ENCODE measurements at regions not wholly inside any gene's neighbourhood (a gene's known extent, or its start where the extent isn't known, plus 50 kb on each side); places are given as distances from the start of the nearest gene placed in this dataset.
"Not testable (repeated sequence)": the region's sequence is repeated elsewhere in the genome, so short reads cannot be mapped to it uniquely, and the experiment has no call there.

DNA sequence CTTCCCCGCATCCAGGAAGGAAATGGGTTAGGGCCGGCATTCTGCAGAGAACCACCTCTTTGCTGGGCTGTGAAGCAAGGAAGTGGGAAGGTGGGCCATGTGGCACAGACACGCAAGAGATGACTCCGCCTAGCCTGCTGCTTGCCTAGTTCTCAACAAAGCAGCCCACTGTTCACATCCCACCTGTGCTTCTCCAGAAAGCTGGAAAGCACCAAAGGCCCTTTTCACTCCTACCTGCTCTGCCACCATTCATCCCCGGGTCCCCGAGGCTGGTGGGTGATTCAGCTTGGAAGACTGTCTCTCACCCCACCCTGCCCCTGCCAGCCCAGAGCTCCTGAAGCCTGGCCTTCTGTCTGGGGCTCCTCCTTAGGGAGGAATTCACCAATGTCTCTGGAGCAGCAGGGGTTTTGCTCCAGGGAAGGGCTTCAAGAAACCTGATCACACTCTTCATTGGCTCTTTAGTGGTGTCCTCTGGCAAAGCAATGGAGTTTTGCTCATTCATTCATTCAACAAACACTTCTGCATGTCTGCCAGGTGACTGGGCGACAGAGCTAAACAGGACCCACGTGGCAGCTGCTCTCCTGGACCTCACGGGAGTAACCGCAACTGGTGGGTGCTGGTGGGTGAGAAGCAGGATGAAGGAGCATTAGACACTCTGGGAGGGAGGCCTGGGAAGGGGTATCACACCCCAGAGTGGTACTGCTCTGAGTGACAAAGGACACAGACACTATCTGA lies 145.4 kb upstream of the TLE3 start:
- DNase-seq, result no peak

DNA sequence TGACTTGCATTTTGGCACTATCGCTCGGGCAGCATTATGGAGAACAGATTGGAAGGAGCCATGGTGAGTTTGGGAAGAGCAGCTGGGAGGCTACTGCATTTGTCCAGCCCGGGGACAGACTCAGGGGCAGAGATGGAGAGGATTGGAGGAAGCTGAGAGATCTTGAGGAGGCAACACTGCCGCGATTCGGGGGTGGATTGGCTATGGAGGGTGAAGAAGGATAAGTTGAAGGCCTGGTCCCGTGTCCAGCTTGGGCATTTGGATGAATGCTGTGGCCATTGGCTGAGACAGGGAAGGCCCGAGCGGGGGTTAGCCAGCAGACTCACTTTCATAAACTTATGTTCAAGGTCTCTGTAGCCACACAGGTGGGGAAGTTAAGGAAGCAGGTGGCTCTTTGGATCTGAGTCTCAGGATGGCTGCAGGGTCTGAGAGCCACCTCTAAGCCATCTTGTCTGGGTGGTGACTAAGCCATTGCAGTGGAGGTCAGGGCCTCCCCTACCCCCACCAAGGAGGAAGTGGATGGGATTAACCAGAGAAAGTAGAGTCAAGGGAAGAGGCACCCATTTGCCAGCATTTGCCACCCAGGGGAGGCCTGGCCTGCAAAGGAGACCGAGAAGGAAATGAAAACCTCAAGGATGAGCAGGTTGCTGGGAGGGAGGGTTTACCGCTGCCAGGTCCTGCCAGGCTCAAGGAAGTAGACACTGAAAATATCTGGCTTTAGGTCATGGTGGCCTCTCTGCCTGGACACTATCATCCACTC lies 144.0 kb upstream of the TLE3 start:
- no peak for DNase-seq

DNA sequence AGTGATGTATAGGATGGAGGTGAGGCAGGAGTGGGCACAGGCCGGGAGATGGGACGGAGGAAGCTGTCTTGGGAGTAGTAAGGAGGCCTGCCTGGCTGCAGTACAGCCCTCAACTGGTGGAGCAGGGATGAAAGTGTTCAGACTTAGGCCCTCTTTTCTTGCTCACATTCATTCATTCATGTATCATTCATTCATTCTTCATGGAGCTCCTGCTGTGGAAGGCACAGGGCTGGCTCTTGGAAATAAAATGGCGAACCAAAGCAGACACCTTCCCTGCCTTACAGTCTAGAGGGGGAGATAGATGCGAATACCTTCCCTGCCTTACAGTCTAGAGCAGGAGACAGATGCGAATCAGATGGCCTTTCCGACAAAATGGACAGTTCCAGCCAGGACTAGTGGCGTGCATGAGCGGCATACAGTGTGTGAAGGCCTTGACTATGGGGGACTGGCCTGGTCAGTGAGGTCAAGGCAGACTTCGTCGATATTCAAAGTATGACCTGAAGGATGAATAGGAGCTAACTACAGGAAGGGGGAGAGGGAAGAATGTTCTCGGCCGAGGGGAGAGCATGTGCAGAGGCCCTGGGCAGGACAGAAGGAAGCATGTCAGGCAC lies 143.2 kb upstream of the TLE3 start:
- DNase-seq, result no peak

DNA sequence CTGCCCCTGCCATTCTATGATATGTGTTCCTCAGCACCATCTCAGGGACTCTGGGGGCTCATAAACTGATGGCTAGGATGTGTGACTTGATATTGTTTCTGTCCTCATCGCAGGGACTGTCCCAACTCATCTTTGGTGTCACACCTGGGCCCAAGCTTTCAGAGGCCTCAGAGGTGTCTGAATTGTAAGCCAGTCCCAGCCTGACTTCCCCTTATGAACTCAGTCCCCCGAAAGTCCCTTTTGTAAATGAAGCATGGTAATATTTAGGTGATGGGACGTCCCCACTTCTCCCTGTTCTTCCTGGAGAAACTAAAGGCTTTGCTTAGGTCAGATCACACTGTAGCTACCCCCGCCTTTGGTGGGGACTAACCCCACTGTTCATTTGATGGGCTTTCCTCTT lies 142.4 kb upstream of the TLE3 start:
- no peak for DNase-seq

DNA sequence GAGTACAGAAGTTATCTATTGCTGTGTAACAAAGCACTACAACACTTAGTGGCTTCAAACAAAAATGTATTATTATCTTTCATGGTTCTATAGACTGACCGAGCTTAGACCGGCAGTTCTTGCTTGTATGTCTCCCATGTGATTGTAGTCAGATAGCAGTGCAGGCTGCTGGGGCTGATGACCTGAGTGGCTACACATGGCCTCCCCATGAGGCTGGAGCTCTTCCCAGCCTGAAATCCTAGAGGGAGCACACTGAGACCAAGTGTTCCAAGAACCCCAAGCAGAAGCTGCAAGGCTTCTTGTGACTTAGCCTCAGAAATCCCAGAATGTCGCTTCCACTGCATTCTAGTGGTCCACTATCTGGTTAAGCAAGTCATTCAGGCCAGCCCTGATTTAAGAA lies 141.2 kb upstream of the TLE3 start:
- DNase-seq, result no peak

DNA sequence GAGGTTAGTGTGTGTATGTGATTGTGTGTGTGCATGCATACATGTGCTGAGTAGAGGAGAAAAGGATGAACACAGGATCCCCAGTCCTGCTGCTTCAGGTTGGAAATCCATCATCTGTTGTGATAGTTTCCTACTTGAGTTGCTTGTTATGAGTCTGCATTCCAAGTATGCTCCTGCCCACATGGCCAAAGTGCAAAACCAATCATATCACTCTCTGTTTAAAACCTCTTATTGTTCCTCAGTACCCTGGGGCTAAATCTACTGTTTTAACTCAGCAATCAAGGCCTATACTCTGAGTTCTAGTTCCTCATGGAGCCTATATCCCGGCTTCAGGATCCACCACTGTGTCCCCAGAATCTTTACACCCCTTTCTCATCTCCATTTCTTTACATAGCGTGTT lies 139.9 kb upstream of the TLE3 start:
- no peak for DNase-seq

DNA sequence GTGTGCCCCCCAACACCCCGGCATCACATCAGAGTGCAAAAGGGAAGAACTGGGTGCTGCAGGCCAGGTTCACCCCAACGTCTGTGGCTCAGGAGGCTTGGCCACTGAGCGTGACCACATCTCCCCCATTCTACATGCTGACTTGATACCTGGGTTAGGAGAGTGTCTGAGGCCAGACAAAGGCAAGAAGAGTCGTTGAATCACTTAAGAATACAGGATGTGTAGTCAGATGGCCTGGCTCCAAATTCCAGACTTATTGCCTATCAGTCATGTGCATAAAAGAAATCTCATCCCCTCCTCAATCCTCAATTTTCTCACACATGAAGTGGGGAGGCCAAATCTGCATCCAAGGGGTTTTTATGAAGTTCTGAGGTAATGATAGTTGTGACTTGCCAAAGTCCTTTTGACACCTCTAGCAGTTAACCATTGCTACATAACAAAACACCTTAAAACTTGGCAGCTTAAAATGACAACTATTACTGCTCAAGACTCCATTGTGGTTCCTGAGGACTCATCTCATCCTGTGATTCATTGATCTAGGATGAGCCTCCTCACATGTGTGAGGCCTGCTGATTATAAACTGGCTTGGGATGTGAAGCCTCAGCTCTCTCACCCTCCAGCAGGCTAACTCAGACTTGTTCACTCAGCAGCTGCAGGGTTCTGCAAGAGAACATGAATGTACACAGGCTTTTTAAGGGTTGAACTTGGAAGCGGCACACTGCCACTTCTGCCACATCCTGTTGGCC lies 138.8 kb upstream of the TLE3 start:
- DNase-seq, result no peak

DNA sequence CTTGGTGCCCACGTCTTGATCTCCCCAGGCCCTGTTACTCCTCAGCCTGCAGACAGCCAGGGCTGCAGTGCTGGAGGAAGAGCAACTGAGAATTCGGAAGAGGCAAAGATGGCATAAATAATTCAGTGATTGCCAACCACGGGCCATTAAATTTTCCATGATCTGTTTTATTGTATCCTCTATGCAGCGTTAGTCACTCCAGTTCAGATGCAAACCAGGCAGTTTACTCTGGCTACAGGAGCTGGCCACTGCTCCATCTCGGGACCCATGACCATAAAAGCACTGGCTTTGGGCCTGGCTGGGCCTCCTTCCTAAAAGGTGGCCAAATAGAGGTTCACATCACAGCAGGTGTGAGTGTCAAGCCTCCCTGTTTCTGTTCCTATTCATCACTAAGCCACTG lies 137.6 kb upstream of the TLE3 start:
- no peak for DNase-seq

DNA sequence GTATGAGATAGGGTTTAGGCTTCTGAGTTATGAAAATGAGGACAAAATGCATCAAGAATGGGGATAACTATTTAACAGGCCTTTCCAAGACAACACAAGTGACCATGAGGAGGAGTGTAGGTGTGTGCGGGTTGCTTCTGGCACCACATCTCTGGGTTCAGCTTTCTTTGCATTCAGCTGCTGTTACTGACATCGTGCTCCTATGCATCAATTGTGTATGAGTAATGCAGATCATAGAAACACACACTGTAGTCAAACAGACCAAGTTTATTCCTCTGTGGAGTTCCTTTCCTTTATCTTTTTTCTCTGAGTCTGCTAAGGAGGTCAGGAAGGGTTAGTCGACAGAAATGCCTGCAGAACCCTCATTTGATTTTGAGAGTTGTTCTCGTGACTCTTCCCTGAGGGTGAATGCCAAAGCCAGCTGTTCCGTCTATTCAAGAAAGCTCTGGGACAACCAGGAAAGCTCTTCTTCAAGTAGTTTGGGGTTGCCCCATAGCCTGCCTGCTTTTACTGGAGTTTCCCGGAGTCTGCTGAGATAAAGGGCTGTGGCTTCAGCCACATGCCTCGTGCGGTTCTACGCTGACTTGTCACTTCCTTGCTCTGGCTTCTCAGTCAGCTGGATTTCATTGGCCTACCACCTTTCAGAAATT lies 136.7 kb upstream of the TLE3 start:
- no peak for DNase-seq

DNA sequence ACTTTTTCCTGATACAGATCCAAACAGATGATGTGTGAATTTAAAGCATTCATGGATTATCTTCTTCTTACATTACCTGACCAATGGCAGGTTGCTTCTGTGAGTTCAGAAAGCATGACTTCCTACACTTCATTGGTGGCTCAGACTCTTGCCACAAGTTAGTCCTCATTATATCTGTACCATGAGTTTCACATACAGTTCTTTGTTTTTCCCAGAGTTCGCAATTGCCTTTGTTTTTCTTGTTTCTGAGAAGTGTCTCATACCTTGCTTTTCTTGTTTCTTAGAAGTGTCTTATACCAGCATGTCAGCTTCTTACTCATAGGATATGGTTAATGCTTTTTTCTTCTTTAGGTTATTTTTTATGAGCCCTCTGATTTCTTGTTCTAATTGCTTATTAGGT lies 133.8 kb upstream of the TLE3 start:
- DNase-seq, result no peak

DNA sequence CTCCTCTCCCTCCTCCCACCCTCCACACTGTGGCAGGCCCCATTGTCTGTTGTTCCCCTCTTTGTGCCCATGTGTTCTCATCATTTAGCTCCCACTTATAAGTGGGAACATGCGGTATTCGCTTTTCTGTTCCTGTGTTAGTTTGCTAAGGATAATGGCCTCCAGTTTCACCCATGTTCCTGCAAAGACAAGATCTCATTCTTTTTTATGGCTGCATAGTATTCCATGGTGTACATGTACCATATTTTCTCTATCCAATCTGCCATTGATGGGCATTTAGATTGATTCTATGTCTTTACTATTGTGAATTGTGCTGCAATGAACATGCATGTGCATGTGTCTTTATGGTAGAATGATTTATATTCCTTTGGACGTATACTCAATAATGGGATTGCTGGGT lies 130.2 kb upstream of the TLE3 start:
- not testable (repeated sequence) for DNase-seq

DNA sequence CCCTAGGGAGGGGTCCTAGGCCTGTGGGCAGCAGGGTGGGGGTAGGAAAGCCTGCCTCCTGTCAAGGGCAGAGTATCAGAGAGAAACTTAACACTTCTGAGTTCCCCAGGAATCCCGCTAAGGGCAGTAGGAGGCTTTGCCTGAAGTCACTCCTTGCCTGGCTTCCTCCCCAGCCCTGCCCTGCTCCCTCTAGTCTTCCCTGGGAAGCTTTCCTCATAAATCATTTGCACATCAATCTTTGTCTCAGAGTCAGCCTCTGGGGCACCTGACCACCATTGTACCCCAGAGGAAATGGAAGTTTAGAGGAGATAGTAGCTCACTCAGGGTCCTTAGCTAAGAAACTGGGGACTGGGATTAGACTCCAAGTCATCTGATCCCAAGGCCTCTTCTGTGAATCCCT lies 129.4 kb upstream of the TLE3 start:
- DNase-seq, result no peak

DNA sequence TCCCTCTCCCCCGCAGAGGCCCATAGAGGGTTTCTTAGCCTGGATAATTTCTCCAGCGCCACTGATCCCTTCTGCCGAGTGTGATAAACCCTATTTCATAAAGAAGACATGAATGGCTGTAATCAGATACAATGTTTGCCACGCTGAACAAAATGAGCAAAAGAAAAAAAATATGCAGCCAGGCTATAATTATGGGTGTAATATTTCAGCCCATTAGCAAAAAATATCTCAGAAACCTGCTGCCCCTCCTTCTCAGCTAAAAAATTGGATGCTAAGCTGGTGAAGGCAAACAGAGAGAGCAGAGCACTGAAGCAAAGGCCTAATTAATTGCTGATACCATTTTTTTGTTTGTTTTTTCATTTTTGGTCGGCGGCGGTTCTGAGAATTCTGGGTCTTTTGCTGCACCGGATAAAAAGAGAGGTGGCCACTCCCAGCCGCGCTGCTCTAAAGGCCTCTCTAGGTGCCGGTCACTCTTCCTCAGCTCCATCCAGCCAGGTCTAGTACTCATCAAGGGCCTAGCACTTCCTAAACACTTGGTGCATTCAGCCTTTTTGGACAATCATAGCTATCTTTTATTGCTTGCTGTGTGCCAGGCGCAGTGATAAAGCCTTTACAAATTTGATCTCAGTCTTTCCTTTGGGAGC lies 128.7 kb upstream of the TLE3 start:
- no peak for DNase-seq

DNA sequence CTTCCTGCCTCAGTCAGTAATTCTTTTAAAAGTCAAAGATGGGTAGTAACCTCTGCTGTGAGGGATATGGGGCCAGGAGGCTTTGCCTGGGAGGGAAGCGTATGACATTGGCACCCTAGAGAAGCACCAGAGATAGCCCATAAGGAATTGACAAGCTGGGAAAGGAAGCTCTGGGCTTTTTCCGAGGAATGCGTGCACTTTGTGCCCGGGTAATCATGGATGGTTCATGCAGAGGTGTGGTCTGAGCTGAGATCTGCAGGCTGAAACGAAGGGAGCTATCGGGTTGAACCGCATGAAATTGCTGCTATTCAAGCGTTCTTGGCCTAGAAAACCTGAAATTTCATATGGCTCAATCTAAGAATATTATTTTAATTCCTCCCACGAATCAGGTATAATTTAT lies 127.7 kb upstream of the TLE3 start:
- no peak for DNase-seq

DNA sequence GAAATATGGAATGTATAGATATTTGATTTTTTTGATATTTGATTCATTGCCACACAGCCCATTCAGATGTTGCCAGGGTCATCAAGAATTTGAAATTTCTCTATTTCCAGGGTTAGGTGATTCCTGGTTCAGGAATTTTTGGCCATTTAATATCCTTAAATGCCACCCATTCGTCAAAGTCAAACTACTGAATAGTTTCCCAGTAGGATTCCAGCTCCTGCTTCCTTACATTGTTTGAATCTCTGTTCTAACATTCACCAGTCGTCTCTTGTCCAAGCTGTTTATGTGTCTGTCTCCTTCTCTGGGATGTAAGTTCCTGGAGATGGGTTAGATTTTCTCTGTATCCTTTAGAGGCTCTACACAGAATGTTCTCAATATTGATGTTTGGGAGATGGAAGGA lies 124.9 kb upstream of the TLE3 start:
- no peak for DNase-seq

DNA sequence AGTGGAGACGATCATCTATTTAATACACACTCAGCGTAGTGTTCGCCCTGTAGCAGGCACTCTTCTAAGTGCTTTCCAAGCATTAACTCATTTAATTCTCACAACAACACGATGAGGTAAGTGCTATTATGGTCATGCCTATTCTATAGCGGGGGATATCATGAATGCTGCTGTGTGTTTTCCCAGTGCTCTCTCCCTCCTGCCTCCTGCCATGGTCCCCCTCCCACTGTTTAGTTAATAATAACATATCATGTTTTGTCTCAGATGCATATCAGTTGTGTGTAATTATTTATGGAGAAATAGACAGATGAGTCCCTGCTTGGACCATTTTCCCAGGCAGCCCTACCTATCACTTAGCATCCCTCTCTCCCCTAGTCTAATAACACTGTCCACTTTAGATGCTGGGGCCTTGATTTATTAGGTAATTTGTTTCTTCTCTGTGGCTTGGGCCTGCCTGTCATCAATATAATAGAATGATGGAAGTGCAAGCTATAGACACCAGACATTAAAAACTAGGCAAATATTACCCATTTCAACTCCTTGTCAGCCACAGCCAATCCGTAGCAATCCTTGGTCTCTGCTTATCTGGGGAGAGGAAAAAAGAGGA lies 122.9 kb upstream of the TLE3 start:
- no peak for DNase-seq

DNA sequence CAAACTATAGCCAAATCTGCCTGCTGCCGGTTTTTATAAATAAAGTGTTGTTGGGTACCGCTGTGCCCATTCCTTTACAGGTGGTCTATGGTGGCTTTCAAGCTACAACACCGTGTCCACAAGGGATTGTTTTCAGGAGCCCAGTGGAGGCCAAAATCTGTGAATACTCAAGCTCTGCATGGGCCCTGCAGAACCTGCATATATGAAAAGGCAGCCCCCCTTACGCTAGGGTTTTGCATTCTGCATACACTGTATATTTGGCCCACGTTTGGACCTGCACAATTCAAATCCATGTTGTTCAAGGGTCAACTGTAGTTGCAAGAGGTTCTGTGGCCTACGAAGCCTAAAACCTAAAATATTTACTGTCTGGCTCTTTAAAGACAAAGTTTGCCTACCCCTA lies 122.2 kb upstream of the TLE3 start:
- DNase-seq, result no peak

DNA sequence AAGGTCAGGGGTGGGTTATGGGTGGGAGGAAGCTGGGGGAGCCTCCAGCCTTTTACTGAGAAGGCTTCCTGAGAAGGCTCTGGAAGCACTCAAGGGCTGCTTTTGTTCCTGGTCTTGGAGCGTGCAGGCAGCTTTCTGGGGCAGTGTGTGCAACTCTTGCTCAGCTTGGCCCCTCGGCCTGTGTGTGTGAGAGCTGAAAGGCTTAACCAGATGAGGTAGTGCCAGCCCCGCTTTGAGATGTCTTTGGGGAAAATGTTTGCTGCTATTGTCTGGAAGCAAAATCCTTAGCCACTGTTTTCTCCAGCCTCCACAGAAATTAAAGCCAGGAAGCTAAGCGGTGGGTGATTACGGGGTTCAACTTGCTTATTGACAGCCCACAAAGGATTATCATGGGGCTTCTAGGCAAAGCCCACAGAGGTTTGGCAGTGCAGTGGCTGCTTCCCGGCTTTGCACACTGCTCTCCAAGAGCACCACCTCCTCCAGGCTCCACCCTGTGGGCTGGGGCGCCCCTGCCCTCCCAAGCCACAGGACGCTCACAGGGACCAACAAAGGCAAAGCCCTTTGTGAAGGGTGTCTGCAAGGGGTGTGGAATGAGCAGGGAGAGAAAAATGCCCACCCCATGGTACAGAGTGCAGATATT lies 121.7 kb upstream of the TLE3 start:
- no peak for DNase-seq

DNA sequence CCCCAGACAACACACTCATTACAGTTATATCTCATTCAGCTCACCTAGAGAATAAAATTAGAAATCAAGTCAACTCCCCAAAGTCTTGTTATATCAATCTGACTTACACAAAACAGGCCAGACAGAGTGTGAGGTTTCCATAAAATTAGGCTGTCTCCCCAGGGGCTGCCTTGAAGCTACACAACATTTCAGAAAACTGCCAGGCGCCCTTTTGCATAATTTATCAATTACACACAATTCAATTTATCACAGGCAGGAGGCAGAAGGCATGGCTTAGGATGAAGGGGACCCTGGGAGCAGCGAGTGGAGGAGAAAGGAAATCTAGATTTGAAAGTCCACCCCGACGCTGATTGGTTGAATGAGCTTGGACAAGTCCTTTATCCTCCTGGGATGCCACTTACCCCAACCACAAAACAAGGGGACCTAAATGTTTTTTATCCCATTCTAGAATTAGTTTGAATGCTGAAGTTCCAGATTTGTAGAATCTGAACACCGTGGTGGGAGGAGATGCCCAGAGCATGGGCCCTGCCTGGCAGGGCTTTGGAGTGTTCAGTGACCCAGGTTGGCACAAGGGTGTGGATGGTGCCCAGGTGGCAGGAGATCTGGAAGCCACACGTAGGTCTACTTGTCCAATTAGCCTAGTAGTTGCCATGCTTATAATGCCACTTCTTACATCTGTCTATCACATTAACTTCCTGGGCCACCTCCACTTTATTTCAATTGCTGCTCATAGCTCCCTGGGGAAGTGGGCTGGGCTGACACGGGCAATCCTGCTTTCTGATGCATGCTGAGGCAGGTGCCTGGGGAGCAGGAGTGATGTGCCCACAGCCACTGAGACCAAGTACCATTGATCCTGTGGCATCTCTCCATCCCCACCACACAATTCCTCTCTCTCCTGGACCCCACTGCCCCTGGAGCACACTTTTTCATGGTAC lies 119.8 kb upstream of the TLE3 start:
- no peak for DNase-seq

DNA sequence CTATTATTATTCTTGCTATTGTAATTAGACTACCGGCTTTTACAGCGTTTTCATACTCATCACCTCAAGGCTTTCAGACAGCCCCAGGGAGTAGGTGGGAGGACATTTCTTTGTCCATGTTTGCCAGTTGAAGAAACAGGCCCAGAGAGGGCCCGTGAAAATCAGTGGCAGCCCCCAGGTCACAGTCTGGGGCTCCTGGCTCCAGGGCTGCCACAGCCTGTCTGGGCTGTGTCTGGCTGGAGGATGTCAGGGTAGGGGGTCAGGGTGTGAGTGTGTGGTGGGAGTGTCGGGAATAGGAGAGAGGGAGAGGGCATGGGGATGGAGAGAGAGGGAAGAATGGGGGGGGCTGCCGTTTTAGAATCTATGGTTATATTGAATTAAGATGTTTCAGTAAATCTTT lies 118.2 kb upstream of the TLE3 start:
- no peak for DNase-seq
